Tibial nerve (tissue), 4 donors: ENCODE measurements at regions not wholly inside any gene's neighbourhood (a gene's known extent, or its start where the extent isn't known, plus 50 kb on each side); places are given as distances from the start of the nearest gene placed in this dataset.

Source experiments
- DNase-seq, 2 donors: peaks; one replicate each; pipeline ENCODE4 v3.0.0-alpha.2; 2019; ENCODE audit warnings: low spot score in 2 of 2
- H3K27ac ChIP-seq, 4 donors: fragments of 200-600 bp; sonication (generic) in 3 of 4; one replicate each; pipeline ENCODE4 v1.5.1; 2017 to 2019; ENCODE audit warnings: mild to moderate bottlenecking in 1 of 4
- H3K27me3 ChIP-seq, 2 donors: fragments of 200-600 bp; sonication (generic) in 1 of 2; one replicate each; pipeline versions ENCODE4 v1.5.1 to v1.6.0; 2017 to 2019
- H3K36me3 ChIP-seq, 3 donors: fragments of 200-600 bp; sonication (generic); one replicate each; pipeline ENCODE4 v1.5.1; 2018 to 2019
- H3K4me1 ChIP-seq, 4 donors: fragments of 200-600 bp; sonication (generic) in 3 of 4; one replicate each; pipeline ENCODE4 v1.5.1; 2017 to 2019
- H3K4me3 ChIP-seq, 4 donors: fragments of 200-600 bp; sonication (generic) in 3 of 4; one replicate each; pipeline ENCODE4 v1.5.1; 2017 to 2019; ENCODE audit warnings: mild to moderate bottlenecking in 1 of 4, moderate library complexity in 1 of 4
- H3K9me3 ChIP-seq, 4 donors: fragments of 200-600 bp; sonication (generic) in 3 of 4; one replicate each; pipeline ENCODE4 v1.5.1; 2017 to 2019
- CTCF ChIP-seq, 5 experiments: fragments of 200-600 bp in 3 of 5; fragments of 450-650 bp in 2 of 5; sonication (generic) in 3 of 5; IDR thresholded peaks; one replicate each; pipeline ENCODE4 v1.5.1; 2016 to 2019; ENCODE audit warnings: antibody characterized with exemption in 5 of 5, mild to moderate bottlenecking in 3 of 5, moderate library complexity in 2 of 5
- EP300 ChIP-seq, 2 donors: sonication (generic); formaldehyde crosslinking; IDR thresholded peaks; one replicate each; pipeline ENCODE4 v1.6.1; 2017; ENCODE audit warnings: antibody characterized with exemption in 2 of 2, mild to moderate bottlenecking in 1 of 2
- POLR2A ChIP-seq, 2 donors: fragments of 450-650 bp; IDR thresholded peaks; one replicate each; pipeline ENCODE4 v1.6.1; 2017; ENCODE audit warnings: antibody characterized with exemption in 2 of 2, mild to moderate bottlenecking in 2 of 2, moderate library complexity in 2 of 2
- WGBS, 2 donors: methylation state at CpG; one replicate each; pipeline ENCODE4 v1.1.5; 2018; 5-methylcytosine and 5-hydroxymethylcytosine counted together

GRCh38 chr1:230573658-230574057, 68.6 kb upstream of the COG2 start:
- TF ChIP-seq POLR2A (IDR thresholded peaks at IDR 0.05) = no peak
- no peak for TF ChIP-seq CTCF (IDR thresholded peaks at IDR 0.05)
- TF ChIP-seq EP300 (IDR thresholded peaks at IDR 0.05) = no peak
- Histone ChIP-seq H3K4me3 (no peak overlapping the region), H3K27ac (no peak overlapping the region), H3K27me3 (no peaks in the 10 kb centered on the region), H3K4me1 (peaks cover 0 to 11% (median 2%) of the 10 kb centered on the region in 4 donors), H3K9me3 (no peaks in the 10 kb centered on the region), H3K36me3 (no peaks in the 10 kb centered on the region)
- WGBS, 2 donors = 86% methylated on average over 3 of the region's 3 CpGs
- DNase-seq = no peak

GRCh38 chr1:230572121-230573105, 69.9 kb upstream of the COG2 start:
- no peak for DNase-seq
- peaks cover 0 to 11% (median 2%) of the 10 kb centered on the region in 4 donors for H3K4me1 ChIP-seq
- H3K36me3 ChIP-seq = no peaks in the 10 kb centered on the region
- TF ChIP-seq CTCF (IDR thresholded peaks at IDR 0.05) (no peak), EP300 (IDR thresholded peaks at IDR 0.05) (no peak), POLR2A (IDR thresholded peaks at IDR 0.05) (no peak)
- H3K27ac ChIP-seq = peak overlapping the region in 3 of 4 donors; percentile 9 to 72 (median 47)
- H3K27me3 ChIP-seq = no peaks in the 10 kb centered on the region
- WGBS, 2 donors = 25 to 29% methylated on average over 7 of the region's 7 CpGs
- no peak overlapping the region for H3K4me3 ChIP-seq
- H3K9me3 ChIP-seq = no peaks in the 10 kb centered on the region

- H3K4me1 ChIP-seq = peaks cover 0 to 11% (median 2%) of the 10 kb centered on the region in 4 donors
- no peak for DNase-seq
- no peaks in the 10 kb centered on the region for H3K36me3 ChIP-seq
- TF ChIP-seq EP300 (IDR thresholded peaks at IDR 0.05) (no peak), POLR2A (IDR thresholded peaks at IDR 0.05) (no peak), CTCF (IDR thresholded peaks at IDR 0.05) (no peak)
- H3K27me3 ChIP-seq = no peaks in the 10 kb centered on the region
- 50 to 69% methylated on average over 4 of the region's 4 CpGs for WGBS, 2 donors
- no peaks in the 10 kb centered on the region for H3K9me3 ChIP-seq
- H3K27ac ChIP-seq = no peak overlapping the region
- H3K4me3 ChIP-seq = no peak overlapping the region
These were observed 71.4 kb upstream of the COG2 start for GRCh38 chr1:230570724-230571360.

- Histone ChIP-seq H3K27ac (no peak overlapping the region), H3K4me1 (peaks cover 0 to 11% (median 2%) of the 10 kb centered on the region in 4 donors), H3K36me3 (no peaks in the 10 kb centered on the region), H3K27me3 (no peaks in the 10 kb centered on the region), H3K9me3 (no peaks in the 10 kb centered on the region), H3K4me3 (no peak overlapping the region)
- 87 to 94% methylated on average over 9 of the region's 9 CpGs for WGBS, 2 donors
- TF ChIP-seq POLR2A (IDR thresholded peaks at IDR 0.05) (no peak), EP300 (IDR thresholded peaks at IDR 0.05) (no peak), CTCF (IDR thresholded peaks at IDR 0.05) (no peak)
- DNase-seq = no peak
These were observed 73.1 kb upstream of the COG2 start for GRCh38 chr1:230569201-230569600.

- TF ChIP-seq CTCF (IDR thresholded peaks at IDR 0.05) (no peak), EP300 (IDR thresholded peaks at IDR 0.05) (no peak), POLR2A (IDR thresholded peaks at IDR 0.05) (no peak)
- H3K4me1 ChIP-seq = peaks cover 0 to 11% (median 2%) of the 10 kb centered on the region in 4 donors
These were observed 73.6 kb upstream of the COG2 start for GRCh38 chr1:230568676-230569075.

More at GRCh38 chr1:230568676-230569075, 73.6 kb upstream of the COG2 start:
- 64 to 84% methylated on average over 4 of the region's 4 CpGs for WGBS, 2 donors
- Histone ChIP-seq H3K27me3 (no peaks in the 10 kb centered on the region), H3K36me3 (no peaks in the 10 kb centered on the region), H3K9me3 (no peaks in the 10 kb centered on the region), H3K27ac (no peak overlapping the region), H3K4me3 (no peak overlapping the region)
- DNase-seq = no peak
